Right atrium auricular region (tissue), 2 donors: ENCODE measurements at regions not wholly inside any gene's neighbourhood (a gene's known extent, or its start where the extent isn't known, plus 50 kb on each side); places are given as distances from the start of the nearest gene placed in this dataset.

Experiments
- DNase-seq: peaks from one replicate; pipeline ENCODE4 v3.0.0-alpha.2; 2019; ENCODE audit warnings: low spot score
- H3K27ac ChIP-seq, 2 donors: fragments of 200-600 bp; sonication (generic); 1 replicate in 1 of 2; 2 replicates in 1 of 2; pipeline ENCODE4 v1.5.1; 2016 to 2019
- H3K27me3 ChIP-seq, 2 donors: fragments of 200-600 bp; sonication (generic); one replicate each; pipeline versions ENCODE4 v1.5.1 to v1.6.0; 2017 to 2019
- H3K36me3 ChIP-seq: fragments of 200-600 bp; sonication (generic); one replicate; pipeline ENCODE4 v1.5.1; 2016
- H3K4me1 ChIP-seq, 2 donors: fragments of 200-600 bp; sonication (generic); one replicate each; pipeline versions ENCODE4 v1.5.1 to v1.6.0; 2017 to 2019
- H3K4me3 ChIP-seq, 2 donors: fragments of 200-600 bp; sonication (generic); 1 replicate in 1 of 2; 2 replicates in 1 of 2; pipeline ENCODE4 v1.5.1; 2017 to 2019; ENCODE audit warnings: mild to moderate bottlenecking in 1 of 2, moderate library complexity in 1 of 2
- H3K9me3 ChIP-seq, 2 donors: fragments of 200-600 bp; sonication (generic); one replicate each; pipeline ENCODE4 v1.5.1; 2019
- TF ChIP-seq, protein P1 (sequence below), 2 donors: fragments of 200-600 bp; sonication (generic); IDR thresholded peaks; one replicate each; pipeline ENCODE4 v1.5.1; 2019; ENCODE audit warnings: antibody characterized with exemption in 2 of 2

GRCh38 chr2:116133381-116133942 is 1681.0 kb upstream of the DDX18 start:
- DNase-seq = no peak
- Histone ChIP-seq H3K27ac (peak overlapping the region in 1 of 2 donors; percentile 33), H3K36me3 (no peaks in the 10 kb centered on the region), H3K4me1 (no peaks in the 10 kb centered on the region), H3K27me3 (no peaks in the 10 kb centered on the region), H3K9me3 (no peaks in the 10 kb centered on the region), H3K4me3 (no peak overlapping the region)
- TF ChIP-seq, protein P1, sequence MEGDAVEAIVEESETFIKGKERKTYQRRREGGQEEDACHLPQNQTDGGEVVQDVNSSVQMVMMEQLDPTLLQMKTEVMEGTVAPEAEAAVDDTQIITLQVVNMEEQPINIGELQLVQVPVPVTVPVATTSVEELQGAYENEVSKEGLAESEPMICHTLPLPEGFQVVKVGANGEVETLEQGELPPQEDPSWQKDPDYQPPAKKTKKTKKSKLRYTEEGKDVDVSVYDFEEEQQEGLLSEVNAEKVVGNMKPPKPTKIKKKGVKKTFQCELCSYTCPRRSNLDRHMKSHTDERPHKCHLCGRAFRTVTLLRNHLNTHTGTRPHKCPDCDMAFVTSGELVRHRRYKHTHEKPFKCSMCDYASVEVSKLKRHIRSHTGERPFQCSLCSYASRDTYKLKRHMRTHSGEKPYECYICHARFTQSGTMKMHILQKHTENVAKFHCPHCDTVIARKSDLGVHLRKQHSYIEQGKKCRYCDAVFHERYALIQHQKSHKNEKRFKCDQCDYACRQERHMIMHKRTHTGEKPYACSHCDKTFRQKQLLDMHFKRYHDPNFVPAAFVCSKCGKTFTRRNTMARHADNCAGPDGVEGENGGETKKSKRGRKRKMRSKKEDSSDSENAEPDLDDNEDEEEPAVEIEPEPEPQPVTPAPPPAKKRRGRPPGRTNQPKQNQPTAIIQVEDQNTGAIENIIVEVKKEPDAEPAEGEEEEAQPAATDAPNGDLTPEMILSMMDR (IDR thresholded peaks at IDR 0.05) = no peak

GRCh38 chr2:116141891-116142474 is 1672.5 kb upstream of the DDX18 start:
- no peak overlapping the region for H3K27ac ChIP-seq
- TF ChIP-seq, protein P1 (IDR thresholded peaks at IDR 0.05) = no peak
- no peaks in the 10 kb centered on the region for H3K4me1 ChIP-seq

GRCh38 chr2:116142644-116143227 is 1671.8 kb upstream of the DDX18 start:
- no peak for DNase-seq
- H3K27ac ChIP-seq = no peak overlapping the region
- no peak overlapping the region for H3K4me3 ChIP-seq
- H3K36me3 ChIP-seq = no peaks in the 10 kb centered on the region
- H3K9me3 ChIP-seq = no peaks in the 10 kb centered on the region
- H3K4me1 ChIP-seq = no peaks in the 10 kb centered on the region
- H3K27me3 ChIP-seq = no peaks in the 10 kb centered on the region
- TF ChIP-seq, protein P1 (IDR thresholded peaks at IDR 0.05) = no peak

More at GRCh38 chr2:116141891-116142474, 1672.5 kb upstream of the DDX18 start:
- Histone ChIP-seq H3K27me3 (no peaks in the 10 kb centered on the region), H3K9me3 (no peaks in the 10 kb centered on the region), H3K4me3 (no peak overlapping the region), H3K36me3 (no peaks in the 10 kb centered on the region)
- DNase-seq = no peak

DNA sequence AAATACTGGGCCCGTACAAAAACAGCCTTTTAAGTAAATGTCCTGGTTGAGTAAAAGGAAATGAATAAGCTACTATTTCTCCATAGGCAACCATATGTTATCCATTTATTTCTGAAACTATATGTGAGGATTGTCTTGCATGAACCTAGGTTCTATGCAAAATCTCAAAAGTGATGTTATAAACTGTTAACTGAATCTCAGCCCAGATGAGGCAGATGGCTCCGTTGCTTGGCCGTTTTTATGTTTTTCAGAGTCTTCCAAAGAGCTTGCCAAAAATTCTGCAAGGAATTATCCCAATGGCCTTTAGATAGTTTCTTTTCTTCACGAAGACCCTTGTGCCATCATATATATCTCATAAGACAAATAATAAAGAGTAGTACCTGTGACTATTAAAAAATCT is 1669.5 kb upstream of the DDX18 start:
- no peaks in the 10 kb centered on the region for H3K9me3 ChIP-seq
- H3K36me3 ChIP-seq = no peaks in the 10 kb centered on the region
- DNase-seq = no peak
- no peak overlapping the region for H3K4me3 ChIP-seq
- H3K27ac ChIP-seq = no peak overlapping the region
- no peaks in the 10 kb centered on the region for H3K4me1 ChIP-seq
- no peaks in the 10 kb centered on the region for H3K27me3 ChIP-seq
- TF ChIP-seq, protein P1 (IDR thresholded peaks at IDR 0.05) = no peak

DNA sequence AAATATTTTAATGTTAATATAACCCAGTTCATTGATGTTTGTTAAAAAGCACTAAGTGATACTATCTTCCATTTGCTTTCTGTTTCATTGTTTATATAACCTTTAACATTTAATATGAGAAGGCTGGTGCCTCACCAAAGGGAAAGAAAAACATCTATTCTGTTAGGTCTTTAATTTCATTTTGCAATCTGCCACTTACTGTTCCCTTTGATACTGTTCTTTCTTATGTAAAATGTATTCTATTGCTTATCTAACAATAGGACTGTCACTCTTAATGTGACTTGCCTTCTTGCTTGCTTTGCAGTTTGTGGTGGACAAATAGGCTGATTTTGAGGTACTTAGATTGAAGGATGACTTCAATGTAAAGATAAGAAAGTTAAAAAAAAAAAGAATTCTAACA is 1666.1 kb upstream of the DDX18 start:
- H3K27ac ChIP-seq = no peak overlapping the region
- DNase-seq = no peak
- no peak overlapping the region for H3K4me3 ChIP-seq
- H3K36me3 ChIP-seq = no peaks in the 10 kb centered on the region
- TF ChIP-seq, protein P1 (IDR thresholded peaks at IDR 0.05) = no peak
- H3K27me3 ChIP-seq = no peaks in the 10 kb centered on the region
- H3K4me1 ChIP-seq = no peaks in the 10 kb centered on the region
- H3K9me3 ChIP-seq = no peaks in the 10 kb centered on the region
